HG03439 (cell line): ENCODE measurements at regions not wholly inside any gene's neighbourhood (a gene's known extent, or its start where the extent isn't known, plus 50 kb on each side); places are given as distances from the start of the nearest gene placed in this dataset.
"Not testable (repeated sequence)": the region's sequence is repeated elsewhere in the genome, so short reads cannot be mapped to it uniquely, and the experiment has no call there.

ENCODE experiments used
- ATAC-seq: cut with Tn5 transposase; IDR thresholded peaks from one replicate; pipeline ENCODE4 v1.9.1; 2021; ENCODE audit warnings: mild to moderate bottlenecking, moderate library complexity; ENCODE audit not compliant: unreplicated experiment

DNA sequence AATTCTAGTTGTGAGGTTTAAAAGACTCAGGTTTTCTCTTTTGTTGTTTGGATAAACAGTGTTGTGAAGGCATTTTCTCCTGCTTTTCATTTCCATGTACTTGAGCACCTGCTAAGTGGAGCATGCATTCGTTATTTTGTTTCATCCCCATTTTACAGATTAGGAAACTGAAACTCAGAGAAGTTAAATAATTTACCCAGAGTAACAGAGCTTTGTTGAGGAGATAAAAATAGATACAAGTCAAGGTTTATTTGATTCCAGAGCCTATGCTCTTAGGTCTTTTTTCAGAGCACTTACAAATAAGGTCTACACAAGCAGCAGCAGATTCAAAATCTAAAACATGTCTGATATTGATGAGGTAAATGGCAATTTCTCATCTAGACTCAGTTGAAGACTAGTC is 254.7 kb upstream of the PTBP2 start:
- no peak for ATAC-seq

DNA sequence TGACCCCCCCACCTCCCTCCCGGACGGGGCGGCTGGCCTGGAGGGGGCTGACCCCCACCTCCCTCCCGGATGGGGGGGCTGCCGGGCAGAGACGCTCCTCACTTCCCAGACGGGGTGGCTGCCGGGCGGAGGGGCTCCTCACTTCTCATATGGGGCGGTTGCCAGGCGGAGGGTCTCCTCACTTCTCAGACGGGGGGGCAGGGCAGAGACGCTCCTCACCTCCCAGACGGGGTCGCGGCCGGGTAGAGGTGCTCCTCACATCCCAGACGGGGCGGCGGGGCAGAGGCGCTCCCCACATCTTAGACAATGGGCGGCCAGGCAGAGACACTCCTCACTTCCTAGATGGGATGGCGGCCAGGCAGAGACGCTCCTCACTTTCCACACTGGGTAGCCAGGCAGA is 251.9 kb upstream of the PTBP2 start:
- ATAC-seq: not testable (repeated sequence)

DNA sequence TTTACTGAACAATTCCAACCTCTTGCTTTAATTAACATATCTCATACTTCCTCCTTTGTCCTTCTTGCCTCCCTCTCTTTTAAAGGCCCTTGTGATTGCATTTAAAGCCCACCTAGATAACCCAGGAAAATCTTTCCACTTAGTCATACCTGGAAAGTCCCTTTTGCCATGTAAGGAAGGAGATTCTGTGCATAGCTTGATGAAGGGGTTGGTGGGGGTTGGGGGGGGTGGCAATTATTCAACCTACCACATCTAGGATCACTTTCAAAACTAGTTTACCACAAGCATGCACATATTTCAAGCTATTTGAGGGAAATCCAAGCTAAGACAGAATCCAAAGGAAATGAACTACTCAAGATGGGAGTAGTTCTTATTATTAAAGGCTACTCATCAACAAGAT is 249.1 kb upstream of the PTBP2 start:
- ATAC-seq: no peak

DNA sequence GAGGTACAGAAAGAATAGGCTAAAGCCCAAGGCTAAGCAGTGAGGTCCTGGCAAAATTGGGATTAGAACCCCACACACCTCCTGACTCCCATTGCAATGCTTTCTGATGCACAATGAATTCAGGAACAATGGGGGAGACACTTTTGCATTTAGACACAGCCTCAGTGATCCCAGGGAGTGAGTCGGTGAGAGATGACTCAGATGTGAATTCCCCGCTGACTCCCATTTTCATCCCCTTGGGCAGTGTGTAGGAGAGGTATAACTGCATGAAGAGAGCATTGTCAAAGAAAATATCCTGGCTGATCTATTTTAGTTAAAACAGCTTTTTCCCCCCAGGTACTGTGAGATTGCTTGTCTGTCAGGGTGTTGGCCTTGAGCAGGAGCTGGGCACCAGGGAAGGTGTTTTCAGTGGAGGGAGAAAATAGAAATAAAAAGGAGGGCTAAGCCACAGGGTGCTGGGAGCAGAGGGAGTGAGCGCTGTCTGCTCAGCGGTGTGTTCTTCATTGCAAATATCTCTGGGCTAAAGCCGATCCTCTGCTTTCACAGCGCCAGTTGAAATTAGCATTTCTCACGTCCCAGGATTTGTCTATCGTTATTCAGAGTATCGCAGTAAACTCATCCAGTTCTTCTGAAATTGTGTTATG is 247.7 kb upstream of the PTBP2 start:
- no peak for ATAC-seq

DNA sequence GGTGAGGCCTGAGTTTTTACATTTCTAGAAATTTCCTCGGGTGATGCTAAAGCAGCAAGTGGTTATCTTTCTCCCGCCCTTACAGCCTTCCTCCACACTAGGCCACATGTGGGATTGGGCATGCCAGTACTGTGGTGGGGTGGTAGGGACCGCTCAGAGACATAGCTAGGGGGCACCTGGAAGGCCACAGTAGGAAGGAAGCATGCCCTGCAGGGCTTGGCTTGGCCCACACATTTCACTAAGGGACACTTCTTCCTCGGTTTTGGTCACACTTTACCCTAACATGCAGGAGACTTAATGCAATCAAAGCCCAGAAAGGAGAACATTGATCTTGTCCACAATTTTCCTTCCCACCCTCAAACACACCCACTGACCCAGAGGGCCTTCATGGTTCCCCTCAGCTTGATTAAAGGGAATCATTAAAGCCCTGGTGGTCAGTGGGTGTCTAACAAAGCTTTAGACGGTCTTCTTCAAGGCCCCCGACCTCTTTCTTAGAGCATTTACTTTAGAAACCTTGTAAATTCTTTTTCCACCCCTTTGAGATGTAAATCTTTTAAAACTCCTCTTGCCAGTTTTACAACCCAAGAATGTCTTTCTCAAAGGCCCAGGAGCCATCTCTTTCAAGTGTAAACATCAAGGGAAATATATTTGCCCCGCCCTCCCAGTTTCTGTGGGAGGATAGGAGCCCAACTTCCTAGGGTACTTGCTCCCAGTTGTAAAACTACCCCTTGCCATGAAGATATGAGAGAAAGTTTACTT is 246.4 kb upstream of the PTBP2 start:
- no peak for ATAC-seq

DNA sequence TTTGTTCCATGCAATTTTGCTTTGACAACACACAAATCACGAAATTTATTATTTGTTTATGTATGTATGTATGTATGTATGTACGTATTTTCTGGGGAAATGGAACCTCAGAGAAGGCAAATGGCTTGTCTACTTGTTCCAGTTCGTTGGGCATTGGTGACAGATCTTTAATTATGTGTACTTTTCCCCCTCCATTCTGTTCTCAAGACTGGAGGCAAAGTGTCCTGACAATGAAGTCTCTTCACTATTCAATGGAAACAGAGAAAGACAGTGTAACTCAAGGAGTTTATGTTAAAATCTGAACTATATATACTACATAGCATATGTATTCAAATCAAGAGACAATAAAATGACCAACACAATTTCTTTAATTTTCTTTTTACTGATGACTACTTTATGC is 245.7 kb upstream of the PTBP2 start:
- ATAC-seq: no peak

- ATAC-seq: no peak
These were observed 243.4 kb upstream of the PTBP2 start for GRCh38 chr1:96478228-96478627.

GRCh38 chr1:96481409-96481808 is 240.2 kb upstream of the PTBP2 start:
- no peak for ATAC-seq

GRCh38 chr1:96482616-96483015 is 239.0 kb upstream of the PTBP2 start:
- ATAC-seq: no peak

GRCh38 chr1:96487394-96487793 is 234.2 kb upstream of the PTBP2 start:
- no peak for ATAC-seq

DNA sequence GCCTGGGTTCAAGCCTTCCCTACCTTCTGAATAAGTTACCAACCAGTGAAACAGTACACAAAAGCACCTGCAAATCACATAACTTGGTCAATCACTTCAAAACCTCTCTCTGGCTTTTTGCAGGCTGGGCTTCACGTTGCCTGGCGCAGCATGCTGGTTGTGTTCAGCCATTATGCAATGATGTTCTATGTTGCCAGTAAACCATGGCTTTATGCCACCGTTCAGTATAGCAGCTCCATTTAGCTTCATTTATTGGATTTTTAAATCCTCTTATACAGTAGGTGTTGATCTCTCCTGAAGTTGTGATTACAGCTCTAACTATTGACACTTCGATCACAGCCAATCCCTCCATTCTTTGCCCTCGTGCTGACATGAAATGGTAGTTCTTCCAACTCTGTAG is 233.6 kb upstream of the PTBP2 start:
- no peak for ATAC-seq

GRCh38 chr1:96488777-96489176 is 232.8 kb upstream of the PTBP2 start:
- peak; percentile 73 for ATAC-seq

DNA sequence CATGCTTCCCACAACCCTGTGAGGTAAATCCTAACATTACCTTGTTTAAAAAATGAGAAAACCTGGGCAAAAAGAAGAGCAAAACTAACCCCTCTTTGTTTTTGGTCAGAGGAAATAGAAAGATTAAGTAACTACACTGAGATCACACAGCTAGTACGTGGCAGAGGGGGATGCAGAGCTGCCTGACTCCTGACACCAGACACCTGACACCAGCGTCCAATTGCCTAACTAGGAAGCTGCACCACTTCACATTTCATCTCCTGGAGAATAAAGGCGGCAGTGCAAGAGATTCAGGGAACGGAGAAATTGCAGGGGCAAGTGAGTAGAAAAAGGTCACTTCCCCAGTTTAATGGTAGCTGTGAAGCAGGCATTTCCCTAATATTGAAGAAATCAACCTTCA is 229.3 kb upstream of the PTBP2 start:
- ATAC-seq: no peak

DNA sequence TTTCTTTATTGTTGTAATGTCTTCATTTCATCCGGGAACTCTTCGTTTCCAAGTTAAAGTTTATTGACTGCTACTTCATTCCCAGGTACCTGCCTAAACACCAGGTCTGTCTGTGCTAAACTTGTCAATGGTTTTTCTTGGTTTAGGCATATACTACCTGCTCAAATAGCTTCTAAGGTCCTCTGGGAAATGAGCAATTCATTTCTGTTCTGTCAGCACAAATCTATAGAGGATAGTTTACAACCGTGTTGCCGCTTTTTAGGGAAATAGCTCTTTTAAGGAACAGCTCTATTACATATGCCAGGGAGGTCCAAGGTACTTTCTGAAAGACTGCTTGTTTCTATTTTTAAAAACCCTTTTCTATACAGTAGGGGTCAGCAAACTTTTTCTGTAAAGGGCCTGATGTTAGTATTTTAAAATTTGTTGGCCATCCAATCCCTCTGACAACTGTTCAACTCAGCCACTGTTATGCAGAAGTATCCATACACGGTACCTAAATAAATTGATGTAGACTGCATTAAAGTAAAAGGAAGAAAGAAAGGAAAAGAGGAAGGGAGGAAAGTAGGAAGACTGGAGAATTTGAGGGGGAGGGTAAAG is 222.7 kb upstream of the PTBP2 start:
- no peak for ATAC-seq

DNA sequence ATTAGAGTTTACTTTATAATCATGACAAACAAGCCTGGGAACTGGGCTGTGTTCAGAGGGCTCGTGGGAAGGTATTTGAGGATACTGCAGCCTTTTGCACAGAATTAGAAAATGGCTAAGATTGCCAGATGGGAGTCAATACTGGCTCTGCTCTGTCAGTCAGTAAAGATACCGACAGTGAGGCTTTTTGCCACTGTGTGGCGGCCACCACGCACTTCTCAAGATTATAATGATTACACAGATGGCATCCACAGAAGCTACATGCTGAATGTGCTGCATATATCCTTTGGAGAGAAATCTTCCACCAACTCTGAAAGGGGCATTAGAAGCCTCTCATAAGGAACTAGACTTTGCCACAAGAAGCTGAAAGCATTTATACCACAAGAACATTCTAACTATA is 213.4 kb upstream of the PTBP2 start:
- ATAC-seq: no peak

GRCh38 chr1:96509339-96509738 is 212.2 kb upstream of the PTBP2 start:
- no peak for ATAC-seq

- ATAC-seq: no peak
These were observed 211.6 kb upstream of the PTBP2 start for GRCh38 chr1:96509951-96510350.

GRCh38 chr1:96510391-96510790 is 211.2 kb upstream of the PTBP2 start:
- ATAC-seq: no peak

GRCh38 chr1:96510911-96511310 is 210.7 kb upstream of the PTBP2 start:
- ATAC-seq: no peak

DNA sequence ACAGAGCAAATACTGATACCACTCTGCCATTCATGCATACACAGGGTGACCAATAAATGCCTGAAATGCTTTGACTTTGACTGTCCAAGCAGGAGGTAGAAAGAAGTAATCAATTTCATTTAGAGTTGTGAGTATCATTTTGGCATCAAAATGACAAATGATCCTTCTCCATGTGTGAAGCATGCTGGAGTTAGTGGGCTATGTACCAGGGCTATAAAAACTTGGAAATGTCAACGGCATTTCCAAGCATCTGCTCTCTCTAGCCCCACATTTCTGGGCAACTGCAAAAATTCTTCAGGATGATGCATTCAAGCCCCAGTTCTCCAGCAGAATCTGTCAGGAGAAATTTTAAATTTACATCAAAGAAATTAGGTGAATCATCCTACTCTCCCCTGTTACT is 208.4 kb upstream of the PTBP2 start:
- ATAC-seq: no peak

- ATAC-seq: peak; percentile 71
These were observed 206.2 kb upstream of the PTBP2 start for GRCh38 chr1:96515430-96515829.

GRCh38 chr1:96515925-96516324 is 205.7 kb upstream of the PTBP2 start:
- peak; percentile 53 for ATAC-seq
